Caco-2 (cell line): ENCODE measurements at regions not wholly inside any gene's neighbourhood (a gene's known extent, or its start where the extent isn't known, plus 50 kb on each side); places are given as distances from the start of the nearest gene placed in this dataset.
"Not testable (repeated sequence)": the region's sequence is repeated elsewhere in the genome, so short reads cannot be mapped to it uniquely, and the experiment has no call there.

Source experiments
- BruUV-seq: library from RNA; stranded (reverse); fragments of 400-500 nt; replicated peaks from 2 replicates; lab custom pipeline; 2021; lab: Mats Ljungman, UMichigan
- CTCF ChIA-PET: fragments of 300-600 bp; sonication (Branson Sonifier 250); formaldehyde crosslinking; loops from one replicate; lab custom pipeline; 2022; ENCODE audit warnings: antibody characterized with exemption; lab: Charles Lee
- POLR2A ChIA-PET: fragments of 300-600 bp; sonication (Branson Sonifier 250); formaldehyde crosslinking; loops from one replicate; lab custom pipeline; 2022; ENCODE audit warnings: antibody characterized with exemption; lab: Charles Lee
- DNase-seq, 2 experiments: peaks; one replicate each; pipeline versions ENCODE4 v3.0.0 to v3.0.0-alpha.2; 2020 to 2022
- H3K27me3 ChIP-seq: replicated peaks from 2 replicates; pipeline ENCODE4 v1.6.0; 2011; ENCODE audit warnings: low read length; ENCODE audit not compliant: control insufficient read depth, insufficient read depth
- H3K36me3 ChIP-seq: 2 replicates; pipeline ENCODE4 v1.5.1; 2011; ENCODE audit warnings: low read length; ENCODE audit not compliant: control insufficient read depth, insufficient read depth
- H3K4me1 ChIP-seq: fragments of 250-450 bp; sonication (Bioruptor Pico); 2 replicates; pipeline ENCODE4 v1.5.1; 2020; ENCODE audit warnings: mild to moderate bottlenecking
- H3K4me3 ChIP-seq: 2 replicates; pipeline ENCODE4 v1.5.1; 2011; ENCODE audit warnings: low read depth, mild to moderate bottlenecking, control low read depth, low read length
- H3K9me3 ChIP-seq: fragments of 250-450 bp; sonication (Bioruptor Pico); 2 replicates; pipeline ENCODE4 v1.5.1; 2020; ENCODE audit warnings: mild to moderate bottlenecking, moderate library complexity
- H3K27ac Mint-ChIP-seq: one replicate; pipeline ENCODE4 v1.8.0; 2022; ENCODE audit warnings: mixed read lengths; ENCODE audit not compliant: unreplicated experiment
- H3K27me3 Mint-ChIP-seq: one replicate; pipeline ENCODE4 v1.8.0; 2022; ENCODE audit warnings: mixed read lengths; ENCODE audit not compliant: insufficient read depth, unreplicated experiment
- H3K36me3 Mint-ChIP-seq: one replicate; pipeline ENCODE4 v1.8.0; 2022; ENCODE audit warnings: mild to moderate bottlenecking, mixed read lengths; ENCODE audit not compliant: insufficient read depth, unreplicated experiment
- H3K4me1 Mint-ChIP-seq: one replicate; pipeline ENCODE4 v1.8.0; 2022; ENCODE audit warnings: low read depth, mixed read lengths; ENCODE audit not compliant: unreplicated experiment
- H3K4me3 Mint-ChIP-seq: one replicate; pipeline ENCODE4 v1.8.0; 2022; ENCODE audit warnings: mild to moderate bottlenecking, moderate library complexity, mixed read lengths; ENCODE audit not compliant: unreplicated experiment
- H3K9me3 Mint-ChIP-seq: one replicate; pipeline ENCODE4 v1.8.0; 2022; ENCODE audit warnings: mixed read lengths; ENCODE audit not compliant: unreplicated experiment
- intact Hi-C: fragments of 100-400 bp; cut with micrococcal nuclease; formaldehyde crosslinking; loops from one replicate; pipeline ENCODE4 v1.10.0; 2022; ENCODE audit not compliant: unreplicated experiment
- TF ChIP-seq, protein P1 (sequence below), 2 experiments: fragments of 200-600 bp in 1 of 2; IDR thresholded peaks; 1 replicate in 1 of 2; 2 replicates in 1 of 2; pipeline versions ENCODE4 v1.5.1 to v1.8.0; 2011 to 2022; ENCODE audit warnings: antibody characterized with exemption in 1 of 2, control low read depth in 1 of 2, inconsistent platforms in 1 of 2, low read depth in 1 of 2, low read length in 1 of 2, mild to moderate bottlenecking in 1 of 2, moderate library complexity in 1 of 2; ENCODE audit not compliant: insufficient read depth in 1 of 2, severe bottlenecking in 1 of 2, unreplicated experiment in 1 of 2

DNA sequence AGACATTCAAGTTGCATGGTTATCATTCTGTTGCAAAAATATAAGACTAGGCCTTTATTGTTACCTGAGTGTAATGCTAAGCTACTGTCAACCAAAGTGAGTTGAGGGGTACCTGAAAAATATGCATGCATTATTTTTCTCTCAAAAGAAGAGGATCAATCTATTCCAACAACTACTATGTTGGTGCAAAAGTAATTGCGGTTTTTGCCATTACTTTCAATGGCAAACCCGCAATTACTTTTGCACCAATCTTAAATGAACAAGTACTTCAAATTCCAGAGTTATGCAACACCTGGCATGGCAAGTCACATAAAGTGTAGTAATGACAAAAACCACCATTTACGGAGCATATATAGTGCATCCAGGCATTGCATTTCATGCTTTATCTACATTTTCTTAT lies 307.0 kb upstream of the NOX3 start:
- no TSS peak for BruUV-seq
- Mint-ChIP-seq H3K27me3 (peaks cover 6% of the 10 kb centered on the region), H3K27ac (no peak overlapping the region), H3K36me3 (no peaks in the 10 kb centered on the region), H3K9me3 (no peaks in the 10 kb centered on the region), H3K4me3 (no peak overlapping the region), H3K4me1 (no peaks in the 10 kb centered on the region)
- TF ChIP-seq, protein P1, sequence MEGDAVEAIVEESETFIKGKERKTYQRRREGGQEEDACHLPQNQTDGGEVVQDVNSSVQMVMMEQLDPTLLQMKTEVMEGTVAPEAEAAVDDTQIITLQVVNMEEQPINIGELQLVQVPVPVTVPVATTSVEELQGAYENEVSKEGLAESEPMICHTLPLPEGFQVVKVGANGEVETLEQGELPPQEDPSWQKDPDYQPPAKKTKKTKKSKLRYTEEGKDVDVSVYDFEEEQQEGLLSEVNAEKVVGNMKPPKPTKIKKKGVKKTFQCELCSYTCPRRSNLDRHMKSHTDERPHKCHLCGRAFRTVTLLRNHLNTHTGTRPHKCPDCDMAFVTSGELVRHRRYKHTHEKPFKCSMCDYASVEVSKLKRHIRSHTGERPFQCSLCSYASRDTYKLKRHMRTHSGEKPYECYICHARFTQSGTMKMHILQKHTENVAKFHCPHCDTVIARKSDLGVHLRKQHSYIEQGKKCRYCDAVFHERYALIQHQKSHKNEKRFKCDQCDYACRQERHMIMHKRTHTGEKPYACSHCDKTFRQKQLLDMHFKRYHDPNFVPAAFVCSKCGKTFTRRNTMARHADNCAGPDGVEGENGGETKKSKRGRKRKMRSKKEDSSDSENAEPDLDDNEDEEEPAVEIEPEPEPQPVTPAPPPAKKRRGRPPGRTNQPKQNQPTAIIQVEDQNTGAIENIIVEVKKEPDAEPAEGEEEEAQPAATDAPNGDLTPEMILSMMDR (IDR thresholded peaks at IDR 0.05; ENCODE audit: insufficient read depth in 1 of 2, low read depth in 1 of 2, low read length in 1 of 2, severe bottlenecking in 1 of 2, unreplicated experiment in 1 of 2), result no peak
- intact Hi-C loops, result no loop called here
- no peaks in the 10 kb centered on the region for H3K4me1 ChIP-seq
- no peaks in the 10 kb centered on the region for H3K36me3 ChIP-seq
- no peak overlapping the region for H3K4me3 ChIP-seq
- no peaks in the 10 kb centered on the region for H3K9me3 ChIP-seq
- ChIA-PET CTCF (no interaction called here), POLR2A (no interaction called here)
- no peak for DNase-seq
- no peaks in the 10 kb centered on the region for H3K27me3 ChIP-seq

DNA sequence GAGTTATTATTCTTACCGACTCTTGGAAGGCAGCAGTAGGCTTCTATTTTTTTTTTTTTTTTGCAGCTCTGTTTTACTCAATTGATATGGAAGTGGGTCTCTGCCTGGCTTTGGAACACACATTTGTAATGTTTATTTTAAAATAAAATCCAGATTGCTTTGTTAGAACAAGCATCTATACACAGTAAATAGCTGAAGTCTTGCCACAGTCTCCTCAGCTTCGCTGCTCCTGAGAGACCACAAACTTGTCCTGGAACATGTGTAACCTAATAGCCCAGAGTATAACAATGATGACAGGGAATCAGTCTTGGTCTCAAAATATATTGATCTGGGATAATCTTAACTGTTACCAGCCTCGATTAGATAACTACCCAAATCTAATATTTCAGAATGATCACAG lies 299.8 kb upstream of the NOX3 start:
- CTCF ChIA-PET, result no interaction called here
- no peaks in the 10 kb centered on the region for H3K27me3 Mint-ChIP-seq
- H3K4me1 Mint-ChIP-seq, result no peaks in the 10 kb centered on the region
- intact Hi-C loops, result no loop called here
- no peak overlapping the region for H3K4me3 ChIP-seq
- TF ChIP-seq, protein P1 (IDR thresholded peaks at IDR 0.05; ENCODE audit: insufficient read depth in 1 of 2, low read depth in 1 of 2, low read length in 1 of 2, severe bottlenecking in 1 of 2, unreplicated experiment in 1 of 2), result no peak
- H3K27ac Mint-ChIP-seq, result no peak overlapping the region
- H3K9me3 ChIP-seq, result no peaks in the 10 kb centered on the region
- POLR2A ChIA-PET, result no interaction called here
- no peak for DNase-seq
- H3K4me3 Mint-ChIP-seq, result no peak overlapping the region
- H3K9me3 Mint-ChIP-seq, result peaks cover 9% of the 10 kb centered on the region
- H3K27me3 ChIP-seq, result no peaks in the 10 kb centered on the region
- no peaks in the 10 kb centered on the region for H3K36me3 Mint-ChIP-seq
- H3K36me3 ChIP-seq, result no peaks in the 10 kb centered on the region
- no TSS peak for BruUV-seq
- H3K4me1 ChIP-seq, result no peaks in the 10 kb centered on the region

DNA sequence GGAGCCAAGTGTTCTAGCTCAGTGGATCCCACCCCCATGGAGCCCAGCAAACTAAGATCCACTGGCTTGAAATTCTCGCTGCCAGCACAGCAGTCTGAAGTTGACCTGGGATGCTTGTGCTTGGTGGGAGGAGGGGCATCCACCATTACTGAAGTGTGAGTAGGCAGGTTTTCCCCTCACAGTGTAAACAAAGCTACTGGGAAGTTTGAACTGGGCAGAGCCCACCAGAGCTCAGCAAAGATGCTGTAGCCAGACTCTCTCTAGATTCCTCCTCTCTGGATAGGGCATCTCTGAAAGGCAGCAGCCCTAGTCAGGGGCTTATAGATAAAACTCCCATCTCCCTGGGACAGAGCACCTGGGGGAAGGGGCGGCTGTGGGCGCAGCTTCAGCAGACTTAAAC lies 293.1 kb upstream of the NOX3 start:
- POLR2A ChIA-PET, H3K4me1 ChIP-seq, H3K36me3 Mint-ChIP-seq, BruUV-seq, H3K27me3 Mint-ChIP-seq, H3K27me3 ChIP-seq, CTCF ChIA-PET, H3K4me3 ChIP-seq, H3K4me3 Mint-ChIP-seq, H3K9me3 ChIP-seq, DNase-seq, H3K36me3 ChIP-seq, H3K27ac Mint-ChIP-seq, intact Hi-C loops, H3K4me1 Mint-ChIP-seq, H3K9me3 Mint-ChIP-seq: not testable (repeated sequence)

DNA sequence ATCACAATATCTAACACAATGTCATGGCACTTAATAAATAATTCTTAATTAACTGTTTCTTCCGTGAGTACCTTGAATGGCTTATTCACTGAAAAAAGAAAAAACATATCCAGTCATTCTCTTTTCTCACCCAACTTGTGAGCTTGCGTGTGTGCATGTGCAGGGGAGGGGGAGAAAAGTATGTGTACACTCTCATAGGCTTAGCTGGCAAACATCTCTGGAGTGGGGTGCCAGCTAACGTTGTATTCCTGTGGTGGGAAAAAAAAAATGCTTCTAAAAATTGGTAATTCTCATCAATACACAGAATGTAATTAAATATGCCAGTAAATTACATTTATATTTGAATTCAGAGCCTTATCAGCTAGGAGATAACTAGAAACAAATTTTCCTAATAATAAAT lies 291.9 kb upstream of the NOX3 start:
- no peak overlapping the region for H3K27ac Mint-ChIP-seq
- H3K9me3 Mint-ChIP-seq, result no peaks in the 10 kb centered on the region
- ChIA-PET CTCF (no interaction called here), POLR2A (no interaction called here)
- intact Hi-C loops, result no loop called here
- no peak for DNase-seq
- no peaks in the 10 kb centered on the region for H3K4me1 Mint-ChIP-seq
- TF ChIP-seq, protein P1 (IDR thresholded peaks at IDR 0.05; ENCODE audit: insufficient read depth in 1 of 2, low read depth in 1 of 2, low read length in 1 of 2, severe bottlenecking in 1 of 2, unreplicated experiment in 1 of 2), result no peak
- H3K27me3 Mint-ChIP-seq, result peaks cover 3% of the 10 kb centered on the region
- H3K9me3 ChIP-seq, result no peaks in the 10 kb centered on the region
- BruUV-seq, result no TSS peak
- H3K36me3 ChIP-seq, result no peaks in the 10 kb centered on the region
- no peaks in the 10 kb centered on the region for H3K4me1 ChIP-seq
- H3K27me3 ChIP-seq, result no peaks in the 10 kb centered on the region
- H3K4me3 ChIP-seq, result no peak overlapping the region
- H3K4me3 Mint-ChIP-seq, result no peak overlapping the region
- H3K36me3 Mint-ChIP-seq, result no peaks in the 10 kb centered on the region
